ENCODE measurements at regions not wholly inside any gene's neighbourhood (a gene's known extent, or its start where the extent isn't known, plus 50 kb on each side); places are given as distances from the start of the nearest gene placed in this dataset.

GRCh38 chr10:120372917-120373316 lies 84.1 kb upstream of the PLPP4 start:
- TF ChIP-seq CTCF (IDR thresholded peaks at IDR 0.05; ENCODE audit: borderline replicate concordance, insufficient read depth, low read depth, low read length): no peak
- no peak overlapping the region for H3K4me3 ChIP-seq (ENCODE audit: low read depth, low read length)

- no peak for TF ChIP-seq CTCF (IDR thresholded peaks at IDR 0.05; ENCODE audit: borderline replicate concordance, insufficient read depth, low read depth, low read length)
- H3K4me3 ChIP-seq (ENCODE audit: low read depth, low read length): no peak overlapping the region
Observed at GRCh38 chr10:120375666-120376065, 81.4 kb upstream of the PLPP4 start.

GRCh38 chr10:120381931-120382330 lies 75.1 kb upstream of the PLPP4 start:
- no peak overlapping the region for H3K4me3 ChIP-seq (ENCODE audit: low read depth, low read length)
- TF ChIP-seq CTCF (IDR thresholded peaks at IDR 0.05; ENCODE audit: borderline replicate concordance, insufficient read depth, low read depth, low read length): no peak

- no peak overlapping the region for H3K4me3 ChIP-seq (ENCODE audit: low read depth, low read length)
- no peak for TF ChIP-seq CTCF (IDR thresholded peaks at IDR 0.05; ENCODE audit: borderline replicate concordance, insufficient read depth, low read depth, low read length)
Observed at GRCh38 chr10:120382360-120382759, 74.7 kb upstream of the PLPP4 start.

GRCh38 chr10:120385992-120386391 lies 71.0 kb upstream of the PLPP4 start:
- no peak for TF ChIP-seq CTCF (IDR thresholded peaks at IDR 0.05; ENCODE audit: borderline replicate concordance, insufficient read depth, low read depth, low read length)

GRCh38 chr10:120386896-120387295 lies 70.1 kb upstream of the PLPP4 start:
- no peak overlapping the region for H3K4me3 ChIP-seq (ENCODE audit: low read depth, low read length)
- TF ChIP-seq CTCF (IDR thresholded peaks at IDR 0.05; ENCODE audit: borderline replicate concordance, insufficient read depth, low read depth, low read length): no peak

More at GRCh38 chr10:120385992-120386391, 71.0 kb upstream of the PLPP4 start:
- no peak overlapping the region for H3K4me3 ChIP-seq (ENCODE audit: low read depth, low read length)

- TF ChIP-seq CTCF (IDR thresholded peaks at IDR 0.05; ENCODE audit: borderline replicate concordance, insufficient read depth, low read depth, low read length): no peak
Observed at GRCh38 chr10:120387326-120387725, 69.7 kb upstream of the PLPP4 start.

More at GRCh38 chr10:120387326-120387725, 69.7 kb upstream of the PLPP4 start:
- no peak overlapping the region for H3K4me3 ChIP-seq (ENCODE audit: low read depth, low read length)
